ENCODE measurements at regions not wholly inside any gene's neighbourhood (a gene's known extent, or its start where the extent isn't known, plus 50 kb on each side); places are given as distances from the start of the nearest gene placed in this dataset.

- H3K9ac ChIP-seq (ENCODE audit: insufficient read depth in 1 of 2, low read length in 2 of 2) = no peak overlapping the region
- TF ChIP-seq, protein P1, sequence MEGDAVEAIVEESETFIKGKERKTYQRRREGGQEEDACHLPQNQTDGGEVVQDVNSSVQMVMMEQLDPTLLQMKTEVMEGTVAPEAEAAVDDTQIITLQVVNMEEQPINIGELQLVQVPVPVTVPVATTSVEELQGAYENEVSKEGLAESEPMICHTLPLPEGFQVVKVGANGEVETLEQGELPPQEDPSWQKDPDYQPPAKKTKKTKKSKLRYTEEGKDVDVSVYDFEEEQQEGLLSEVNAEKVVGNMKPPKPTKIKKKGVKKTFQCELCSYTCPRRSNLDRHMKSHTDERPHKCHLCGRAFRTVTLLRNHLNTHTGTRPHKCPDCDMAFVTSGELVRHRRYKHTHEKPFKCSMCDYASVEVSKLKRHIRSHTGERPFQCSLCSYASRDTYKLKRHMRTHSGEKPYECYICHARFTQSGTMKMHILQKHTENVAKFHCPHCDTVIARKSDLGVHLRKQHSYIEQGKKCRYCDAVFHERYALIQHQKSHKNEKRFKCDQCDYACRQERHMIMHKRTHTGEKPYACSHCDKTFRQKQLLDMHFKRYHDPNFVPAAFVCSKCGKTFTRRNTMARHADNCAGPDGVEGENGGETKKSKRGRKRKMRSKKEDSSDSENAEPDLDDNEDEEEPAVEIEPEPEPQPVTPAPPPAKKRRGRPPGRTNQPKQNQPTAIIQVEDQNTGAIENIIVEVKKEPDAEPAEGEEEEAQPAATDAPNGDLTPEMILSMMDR (IDR thresholded peaks at IDR 0.05; ENCODE audit: control extremely low read depth, extremely low read depth) = no peak
- H3K27me3 ChIP-seq (ENCODE audit: control insufficient read depth in 3 of 3, insufficient read depth in 3 of 3, low read length in 2 of 3) = peaks cover 0 to 3% (median 0%) of the 10 kb centered on the region in 3 donors
- H3K36me3 ChIP-seq (ENCODE audit: control insufficient read depth in 4 of 4, insufficient read depth in 4 of 4, low read length in 4 of 4) = no peaks in the 10 kb centered on the region
- H3K9me3 ChIP-seq (ENCODE audit: control insufficient read depth in 4 of 4, insufficient read depth in 3 of 4, low read length in 3 of 4) = no peaks in the 10 kb centered on the region
- no peak overlapping the region for H3K27ac ChIP-seq (ENCODE audit: low read depth in 1 of 2, low read length in 1 of 2)
- H3K4me3 ChIP-seq = no peak overlapping the region
- ATAC-seq (ENCODE audit: insufficient read depth, low FRiP score) = no peak
- no peaks in the 10 kb centered on the region for H3K4me1 ChIP-seq (ENCODE audit: control insufficient read depth in 5 of 5, insufficient read depth in 5 of 5, low read length in 5 of 5)
- 14 to 29% methylated on average over 1 of the region's 1 CpG for WGBS, 2 donors
- DNase-seq = peak in 1 of 3 donors; percentile 5
Measured at GRCh38 chr14:66395300-66395699, 90.9 kb upstream of the CCDC196 start.

- Histone ChIP-seq H3K9me3 (ENCODE audit: control insufficient read depth in 4 of 4, insufficient read depth in 3 of 4, low read length in 3 of 4) (no peaks in the 10 kb centered on the region), H3K4me3 (no peak overlapping the region), H3K36me3 (ENCODE audit: control insufficient read depth in 4 of 4, insufficient read depth in 4 of 4, low read length in 4 of 4) (no peaks in the 10 kb centered on the region), H3K9ac (ENCODE audit: insufficient read depth in 1 of 2, low read length in 2 of 2) (no peak overlapping the region), H3K4me1 (ENCODE audit: control insufficient read depth in 5 of 5, insufficient read depth in 5 of 5, low read length in 5 of 5) (no peaks in the 10 kb centered on the region), H3K27me3 (ENCODE audit: control insufficient read depth in 3 of 3, insufficient read depth in 3 of 3, low read length in 2 of 3) (peaks cover 0 to 3% (median 0%) of the 10 kb centered on the region in 3 donors), H3K27ac (ENCODE audit: low read depth in 1 of 2, low read length in 1 of 2) (no peak overlapping the region)
- TF ChIP-seq, protein P1 (IDR thresholded peaks at IDR 0.05; ENCODE audit: control extremely low read depth, extremely low read depth) = no peak
- ATAC-seq (ENCODE audit: insufficient read depth, low FRiP score) = no peak
- WGBS, 2 donors = 84 to 94% methylated on average over 4 of the region's 4 CpGs
- no peak for DNase-seq
Measured at GRCh38 chr14:66396164-66396563, 90.0 kb upstream of the CCDC196 start.

DNA sequence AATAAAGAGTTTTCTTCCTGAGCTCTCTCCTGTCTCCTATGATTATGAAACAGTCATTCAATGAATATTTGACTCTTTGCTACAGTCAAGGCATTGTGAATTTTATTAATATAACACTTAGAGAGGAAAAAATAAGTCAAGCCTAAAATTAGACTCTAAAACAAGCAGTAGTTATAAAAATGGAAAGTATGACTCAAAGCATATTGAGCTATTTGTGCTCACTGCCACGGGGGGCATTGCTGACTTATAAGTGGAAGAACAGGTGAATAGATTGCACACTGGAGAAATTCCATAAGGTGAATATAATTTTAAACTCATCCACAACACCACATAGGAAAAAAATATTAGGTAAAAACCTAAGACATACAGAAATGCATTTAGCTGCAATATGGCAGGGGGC lies 87.7 kb upstream of the CCDC196 start:
- Histone ChIP-seq H3K36me3 (ENCODE audit: control insufficient read depth in 4 of 4, insufficient read depth in 4 of 4, low read length in 4 of 4) (no peaks in the 10 kb centered on the region), H3K4me3 (no peak overlapping the region), H3K27me3 (ENCODE audit: control insufficient read depth in 3 of 3, insufficient read depth in 3 of 3, low read length in 2 of 3) (no peaks in the 10 kb centered on the region), H3K9ac (ENCODE audit: insufficient read depth in 1 of 2, low read length in 2 of 2) (no peak overlapping the region), H3K27ac (ENCODE audit: low read depth in 1 of 2, low read length in 1 of 2) (no peak overlapping the region), H3K9me3 (ENCODE audit: control insufficient read depth in 4 of 4, insufficient read depth in 3 of 4, low read length in 3 of 4) (no peaks in the 10 kb centered on the region), H3K4me1 (ENCODE audit: control insufficient read depth in 5 of 5, insufficient read depth in 5 of 5, low read length in 5 of 5) (peaks cover 0 to 3% (median 0%) of the 10 kb centered on the region in 5 donors)
- TF ChIP-seq, protein P1 (IDR thresholded peaks at IDR 0.05; ENCODE audit: control extremely low read depth, extremely low read depth) = no peak
- 53 to 71% methylated on average over 1 of the region's 1 CpG for WGBS, 2 donors
- ATAC-seq (ENCODE audit: insufficient read depth, low FRiP score) = no peak
- DNase-seq = no peak

DNA sequence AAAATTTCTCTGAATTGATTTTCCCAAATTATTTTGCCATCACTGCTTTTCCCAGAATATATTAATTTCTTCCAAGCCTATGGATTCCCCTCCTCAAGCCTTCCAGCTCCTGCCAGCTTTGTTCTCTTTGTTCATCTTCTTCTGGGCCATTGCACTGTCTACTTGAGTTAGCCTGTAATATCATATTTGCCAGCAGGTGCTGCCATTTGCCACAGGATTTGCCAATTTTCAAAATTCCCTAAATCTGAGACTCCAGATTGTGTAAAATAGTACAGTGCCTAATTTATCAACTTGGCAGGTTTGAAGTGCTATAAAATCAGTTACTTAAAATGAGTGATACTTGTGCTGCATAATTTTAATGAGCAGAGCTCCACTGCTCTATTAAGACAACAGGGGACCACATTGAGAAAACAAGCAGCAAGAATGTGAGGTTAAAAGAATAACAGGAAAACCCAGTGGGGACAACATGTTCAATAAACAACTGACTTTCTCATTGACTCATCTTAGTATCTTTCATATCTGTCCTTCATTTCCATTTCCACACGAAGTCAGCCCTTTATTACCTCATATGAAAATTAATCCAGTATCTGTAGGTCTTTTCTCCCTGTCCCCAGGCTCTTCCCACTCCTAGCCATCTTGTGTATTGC lies 84.6 kb upstream of the CCDC196 start:
- TF ChIP-seq, protein P1 (IDR thresholded peaks at IDR 0.05; ENCODE audit: control extremely low read depth, extremely low read depth) = no peak
- no peak overlapping the region for H3K27ac ChIP-seq (ENCODE audit: low read depth in 1 of 2, low read length in 1 of 2)
- no peak for ATAC-seq (ENCODE audit: insufficient read depth, low FRiP score)
- H3K9ac ChIP-seq (ENCODE audit: insufficient read depth in 1 of 2, low read length in 2 of 2) = no peak overlapping the region
- peaks cover 0 to 3% (median 0%) of the 10 kb centered on the region in 5 donors for H3K4me1 ChIP-seq (ENCODE audit: control insufficient read depth in 5 of 5, insufficient read depth in 5 of 5, low read length in 5 of 5)
- DNase-seq = no peak
- WGBS, 2 donors = 46 to 78% methylated on average over 1 of the region's 1 CpG
- H3K9me3 ChIP-seq (ENCODE audit: control insufficient read depth in 4 of 4, insufficient read depth in 3 of 4, low read length in 3 of 4) = no peaks in the 10 kb centered on the region
- no peaks in the 10 kb centered on the region for H3K36me3 ChIP-seq (ENCODE audit: control insufficient read depth in 4 of 4, insufficient read depth in 4 of 4, low read length in 4 of 4)
- H3K4me3 ChIP-seq = no peak overlapping the region
- H3K27me3 ChIP-seq (ENCODE audit: control insufficient read depth in 3 of 3, insufficient read depth in 3 of 3, low read length in 2 of 3) = no peaks in the 10 kb centered on the region
